Natural killer cell (primary cell): ENCODE measurements at regions not wholly inside any gene's neighbourhood (a gene's known extent, or its start where the extent isn't known, plus 50 kb on each side); places are given as distances from the start of the nearest gene placed in this dataset.

Source experiments
- ATAC-seq, 3 donors: fragments of 150-1000 bp in 2 of 3; fragments of 200-7000 bp in 1 of 3; cut with Tn5 transposase; 1 replicate in 1 of 3; 2 replicates in 2 of 3; pipeline ENCODE4 v1.10.0; 2021; ENCODE audit warnings: mild to moderate bottlenecking in 2 of 3, moderate library complexity in 2 of 3
- DNase-seq, 2 donors: peaks; one replicate each; pipeline versions ENCODE4 v3.0.0 to v3.0.0-alpha.2; 2013 to 2021; ENCODE audit warnings: mixed read lengths in 1 of 2
- H3K27ac ChIP-seq: one replicate; pipeline ENCODE4 v1.5.1; 2013; ENCODE audit warnings: mild to moderate bottlenecking, low read length
- H3K27me3 ChIP-seq: one replicate; pipeline ENCODE4 v1.6.1; 2013; ENCODE audit warnings: low read length; ENCODE audit not compliant: control insufficient read depth, insufficient read depth
- H3K36me3 ChIP-seq: one replicate; pipeline ENCODE4 v1.6.1; 2013; ENCODE audit warnings: low read length; ENCODE audit not compliant: control insufficient read depth, insufficient read depth
- H3K4me1 ChIP-seq: one replicate; pipeline ENCODE4 v1.6.1; 2013; ENCODE audit warnings: low read length; ENCODE audit not compliant: control insufficient read depth, insufficient read depth
- H3K4me3 ChIP-seq: one replicate; pipeline ENCODE4 v1.5.1; 2013; ENCODE audit warnings: low read length
- H3K9me3 ChIP-seq: one replicate; pipeline ENCODE4 v1.6.1; 2013; ENCODE audit warnings: low read length; ENCODE audit not compliant: control insufficient read depth, insufficient read depth
- H3K27ac Mint-ChIP-seq, 2 donors: one replicate each; pipeline ENCODE4 v1.8.0; 2022; ENCODE audit warnings: mild to moderate bottlenecking in 2 of 2, mixed read lengths in 2 of 2, moderate library complexity in 1 of 2
- H3K27me3 Mint-ChIP-seq, 2 donors: one replicate each; pipeline ENCODE4 v1.8.0; 2022; ENCODE audit warnings: low read depth in 2 of 2, mixed read lengths in 2 of 2
- H3K36me3 Mint-ChIP-seq: one replicate; pipeline ENCODE4 v1.8.0; 2022; ENCODE audit warnings: mixed read lengths
- H3K4me1 Mint-ChIP-seq, 2 donors: one replicate each; pipeline ENCODE4 v1.8.0; 2022; ENCODE audit warnings: mixed read lengths in 2 of 2
- H3K4me3 Mint-ChIP-seq: one replicate; pipeline ENCODE4 v1.8.0; 2022; ENCODE audit warnings: mild to moderate bottlenecking, moderate library complexity, mixed read lengths
- H3K9me3 Mint-ChIP-seq, 2 donors: one replicate each; pipeline ENCODE4 v1.8.0; 2022; ENCODE audit warnings: mixed read lengths in 2 of 2
- WGBS: methylation state at CpG from one replicate; pipeline ENCODE4 v1.1.7; 2013; ENCODE audit warnings: missing lambda C conversion rate; ENCODE audit not compliant: insufficient coverage; 5-methylcytosine and 5-hydroxymethylcytosine counted together
- intact Hi-C: fragments of 100-400 bp; cut with micrococcal nuclease; formaldehyde crosslinking; loops from one replicate; pipeline ENCODE4 v1.14.2; 2022
- TF ChIP-seq, protein P1 (sequence below): fragments of 200-600 bp; IDR thresholded peaks from one replicate; pipeline ENCODE4 v1.8.0; 2022; ENCODE audit warnings: antibody characterized with exemption

DNA sequence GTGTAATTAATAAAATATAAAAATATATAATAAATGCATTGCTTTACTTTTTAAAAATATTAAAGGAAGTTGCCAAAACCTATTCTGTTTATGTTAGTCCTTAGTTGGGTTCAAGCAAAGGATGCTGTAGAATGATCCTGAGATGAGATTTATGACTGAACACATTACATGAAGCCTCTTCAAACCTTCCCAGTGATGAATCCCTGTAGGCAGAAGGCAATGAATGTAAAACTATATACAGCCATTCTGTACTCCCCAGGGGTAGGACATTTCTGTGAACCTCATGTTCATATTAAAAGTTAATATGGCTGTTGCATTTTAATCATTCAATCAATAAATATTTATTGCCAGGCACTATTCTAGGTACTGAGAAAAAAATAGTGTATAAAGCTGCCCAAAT is 166.0 kb downstream of the RFPL4B start:
- ATAC-seq (no peak), DNase-seq (no peak)
- no peaks in the 10 kb centered on the region for H3K27me3 Mint-ChIP-seq
- H3K27ac ChIP-seq: no peak overlapping the region
- H3K27ac Mint-ChIP-seq: no peak overlapping the region
- TF ChIP-seq, protein P1, sequence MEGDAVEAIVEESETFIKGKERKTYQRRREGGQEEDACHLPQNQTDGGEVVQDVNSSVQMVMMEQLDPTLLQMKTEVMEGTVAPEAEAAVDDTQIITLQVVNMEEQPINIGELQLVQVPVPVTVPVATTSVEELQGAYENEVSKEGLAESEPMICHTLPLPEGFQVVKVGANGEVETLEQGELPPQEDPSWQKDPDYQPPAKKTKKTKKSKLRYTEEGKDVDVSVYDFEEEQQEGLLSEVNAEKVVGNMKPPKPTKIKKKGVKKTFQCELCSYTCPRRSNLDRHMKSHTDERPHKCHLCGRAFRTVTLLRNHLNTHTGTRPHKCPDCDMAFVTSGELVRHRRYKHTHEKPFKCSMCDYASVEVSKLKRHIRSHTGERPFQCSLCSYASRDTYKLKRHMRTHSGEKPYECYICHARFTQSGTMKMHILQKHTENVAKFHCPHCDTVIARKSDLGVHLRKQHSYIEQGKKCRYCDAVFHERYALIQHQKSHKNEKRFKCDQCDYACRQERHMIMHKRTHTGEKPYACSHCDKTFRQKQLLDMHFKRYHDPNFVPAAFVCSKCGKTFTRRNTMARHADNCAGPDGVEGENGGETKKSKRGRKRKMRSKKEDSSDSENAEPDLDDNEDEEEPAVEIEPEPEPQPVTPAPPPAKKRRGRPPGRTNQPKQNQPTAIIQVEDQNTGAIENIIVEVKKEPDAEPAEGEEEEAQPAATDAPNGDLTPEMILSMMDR: no peak
- H3K4me3 ChIP-seq: no peak overlapping the region
- no peaks in the 10 kb centered on the region for H3K36me3 Mint-ChIP-seq
- no peak overlapping the region for H3K4me3 Mint-ChIP-seq
- no peaks in the 10 kb centered on the region for H3K36me3 ChIP-seq
- no peaks in the 10 kb centered on the region for H3K4me1 Mint-ChIP-seq
- peaks cover 15 to 16% of the 10 kb centered on the region in 2 donors for H3K9me3 Mint-ChIP-seq
- no peaks in the 10 kb centered on the region for H3K27me3 ChIP-seq
- H3K9me3 ChIP-seq: no peaks in the 10 kb centered on the region
- intact Hi-C loops: no loop called here
- no peaks in the 10 kb centered on the region for H3K4me1 ChIP-seq

DNA sequence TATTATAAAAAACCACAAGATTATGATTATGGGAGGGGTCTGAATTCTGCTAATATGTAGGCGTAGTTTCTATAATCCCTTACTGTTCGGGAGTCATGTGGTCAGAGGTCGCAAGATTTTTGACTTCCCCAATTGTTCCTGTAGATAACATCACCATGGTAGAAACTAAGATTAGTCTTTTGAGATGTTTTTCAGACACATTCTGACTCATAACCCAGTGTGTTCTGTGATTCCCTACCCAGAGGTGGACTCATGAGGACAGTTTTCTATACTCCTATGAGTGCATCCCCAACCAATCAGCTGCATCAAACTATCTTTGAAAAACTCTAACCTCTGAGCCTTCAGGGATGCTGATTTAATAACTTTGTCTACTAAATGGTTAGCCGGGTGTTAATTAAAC is 175.5 kb downstream of the RFPL4B start:
- Mint-ChIP-seq H3K27me3 (no peaks in the 10 kb centered on the region), H3K9me3 (peaks cover 0 to 2% of the 10 kb centered on the region in 2 donors), H3K4me3 (no peak overlapping the region), H3K27ac (no peak overlapping the region), H3K36me3 (no peaks in the 10 kb centered on the region), H3K4me1 (no peaks in the 10 kb centered on the region)
- DNase-seq: no peak
- H3K9me3 ChIP-seq: no peaks in the 10 kb centered on the region
- no peak overlapping the region for H3K4me3 ChIP-seq
- intact Hi-C loops: no loop called here
- 78% methylated on average over 1 of the region's 4 CpGs for WGBS
- H3K36me3 ChIP-seq: no peaks in the 10 kb centered on the region
- no peaks in the 10 kb centered on the region for H3K27me3 ChIP-seq
- ATAC-seq: no peak
- TF ChIP-seq, protein P1: no peak
- H3K4me1 ChIP-seq: no peaks in the 10 kb centered on the region
- H3K27ac ChIP-seq: no peak overlapping the region

DNA sequence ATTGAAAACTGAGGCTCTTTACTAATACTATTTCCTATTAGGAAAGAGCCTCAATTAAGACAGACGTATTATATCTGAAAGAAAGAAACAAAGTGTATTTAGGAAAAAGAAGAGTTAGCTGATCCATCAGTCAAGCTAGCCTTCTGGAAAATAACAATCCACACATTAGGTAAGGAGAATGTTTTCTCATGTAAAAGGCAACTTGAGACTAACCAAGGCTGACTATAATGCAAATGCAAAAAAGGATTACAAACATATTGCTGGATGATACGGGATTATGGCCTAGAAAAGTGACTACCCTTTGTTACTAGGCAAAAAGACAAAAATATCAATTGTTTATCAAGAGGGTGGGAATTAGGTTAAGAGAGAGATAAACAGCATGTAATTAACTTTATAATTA is 176.9 kb downstream of the RFPL4B start:
- DNase-seq (no peak), ATAC-seq (no peak)
- Histone ChIP-seq H3K27me3 (no peaks in the 10 kb centered on the region), H3K27ac (no peak overlapping the region), H3K4me1 (no peaks in the 10 kb centered on the region), H3K36me3 (no peaks in the 10 kb centered on the region), H3K4me3 (no peak overlapping the region), H3K9me3 (no peaks in the 10 kb centered on the region)
- Mint-ChIP-seq H3K27ac (no peak overlapping the region), H3K27me3 (no peaks in the 10 kb centered on the region), H3K9me3 (peaks cover 0 to 2% of the 10 kb centered on the region in 2 donors), H3K36me3 (no peaks in the 10 kb centered on the region), H3K4me1 (no peaks in the 10 kb centered on the region), H3K4me3 (no peak overlapping the region)
- 100% methylated on average over 1 of the region's 2 CpGs for WGBS
- intact Hi-C loops: no loop called here
- TF ChIP-seq, protein P1: no peak

DNA sequence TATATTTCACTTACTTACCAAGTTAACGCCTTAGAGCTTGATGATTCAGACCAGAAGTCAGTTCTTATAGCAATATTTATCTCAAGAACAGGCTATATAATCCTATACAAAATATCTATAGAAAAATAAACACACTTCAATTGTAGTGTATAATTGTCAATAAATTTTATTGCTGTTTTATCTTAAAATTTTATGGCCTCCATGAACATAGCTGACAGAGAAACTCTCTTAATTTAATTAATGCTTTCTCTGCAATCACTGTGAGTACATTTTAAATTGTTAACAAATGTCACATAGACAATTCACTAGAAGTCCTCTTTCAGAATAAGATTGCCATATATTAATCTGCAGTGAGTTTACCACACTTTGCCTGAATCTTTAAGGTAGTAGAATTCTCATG is 178.6 kb downstream of the RFPL4B start:
- no peaks in the 10 kb centered on the region for H3K27me3 ChIP-seq
- WGBS: no CpG with 5 or more reads among the region's 1 CpG

More for the DNA sequence above, 178.6 kb downstream of the RFPL4B start:
- Mint-ChIP-seq H3K4me3 (no peak overlapping the region), H3K9me3 (peaks cover 2 to 4% of the 10 kb centered on the region in 2 donors), H3K27ac (no peak overlapping the region), H3K27me3 (no peaks in the 10 kb centered on the region), H3K4me1 (no peaks in the 10 kb centered on the region), H3K36me3 (no peaks in the 10 kb centered on the region)
- ATAC-seq: no peak
- intact Hi-C loops: no loop called here
- TF ChIP-seq, protein P1: no peak
- no peak overlapping the region for H3K4me3 ChIP-seq
- no peaks in the 10 kb centered on the region for H3K36me3 ChIP-seq
- H3K9me3 ChIP-seq: no peaks in the 10 kb centered on the region
- no peak for DNase-seq
- H3K4me1 ChIP-seq: no peaks in the 10 kb centered on the region
- no peak overlapping the region for H3K27ac ChIP-seq
